SH-SY5Y (cell line): ENCODE measurements at regions not wholly inside any gene's neighbourhood (a gene's known extent, or its start where the extent isn't known, plus 50 kb on each side); places are given as distances from the start of the nearest gene placed in this dataset.

ENCODE experiments used
- GATA2 ChIP-seq: IDR thresholded peaks from 2 replicates; pipeline ENCODE4 v1.6.1; 2011; ENCODE audit warnings: mild to moderate bottlenecking, low read depth, low read length
- GATA3 ChIP-seq: IDR thresholded peaks from 2 replicates; pipeline ENCODE4 v1.6.1; 2011; ENCODE audit warnings: low read depth, mild to moderate bottlenecking, low read length, moderate library complexity

DNA sequence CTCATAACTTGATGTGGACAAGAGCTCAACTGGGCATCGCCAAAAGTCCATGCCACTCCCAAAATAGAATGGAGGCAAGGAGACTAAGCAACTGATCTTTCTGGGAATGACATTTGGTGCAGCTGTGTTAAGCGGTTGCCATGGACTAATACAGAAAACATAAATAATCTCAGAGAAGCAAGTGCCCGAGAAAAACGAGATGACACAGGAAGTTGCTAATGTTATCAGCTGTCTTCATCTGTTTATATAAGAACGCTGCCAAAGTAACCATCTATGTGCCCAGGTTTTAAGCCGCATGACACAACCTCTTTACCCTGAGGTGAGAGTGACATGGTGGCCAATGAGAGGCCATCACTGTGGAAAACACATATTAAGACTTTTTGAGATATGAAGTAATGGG lies 54.9 kb upstream of the SACS start:
- TF ChIP-seq GATA2 (peak; percentile 53; the same call in 1 of the 2 replicates), GATA3 (no peak)

- no peak for TF ChIP-seq GATA3
- TF ChIP-seq GATA2: no peak
Observed at GRCh38 chr13:23496255-23496654, 62.8 kb upstream of the SACS start.

DNA sequence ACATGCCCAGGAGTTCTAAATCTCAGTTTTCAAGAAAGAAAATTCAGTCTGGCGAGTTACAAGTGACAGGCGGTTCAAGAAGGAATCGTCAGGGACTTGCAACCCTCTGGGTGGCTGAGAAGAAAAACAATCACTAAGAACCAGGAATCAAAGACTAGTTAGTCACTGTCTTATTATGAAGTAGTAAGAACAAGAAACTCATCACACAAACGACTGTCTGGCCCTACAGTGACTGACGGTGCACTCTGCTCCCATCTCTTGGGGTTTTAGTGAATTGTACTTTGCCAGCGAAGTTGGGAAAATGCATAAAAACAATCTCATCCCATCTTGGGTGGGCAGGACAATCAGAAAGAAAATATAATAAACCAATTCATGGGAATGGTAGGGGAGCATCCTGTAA lies 63.7 kb upstream of the SACS start:
- TF ChIP-seq GATA3 (no peak), GATA2 (no peak)

GRCh38 chr13:23500849-23501248 lies 67.3 kb upstream of the SACS start:
- TF ChIP-seq GATA2: no peak
- TF ChIP-seq GATA3: no peak

GRCh38 chr13:23504180-23504579 lies 66.0 kb upstream of the TNFRSF19 start:
- peak; percentile 74 for TF ChIP-seq GATA2
- peak; percentile 65 for TF ChIP-seq GATA3

GRCh38 chr13:23505007-23505406 lies 65.2 kb upstream of the TNFRSF19 start:
- no peak for TF ChIP-seq GATA2
- no peak for TF ChIP-seq GATA3

GRCh38 chr13:23506071-23506806 lies 64.0 kb upstream of the TNFRSF19 start:
- TF ChIP-seq GATA3 (no peak), GATA2 (no peak)

DNA sequence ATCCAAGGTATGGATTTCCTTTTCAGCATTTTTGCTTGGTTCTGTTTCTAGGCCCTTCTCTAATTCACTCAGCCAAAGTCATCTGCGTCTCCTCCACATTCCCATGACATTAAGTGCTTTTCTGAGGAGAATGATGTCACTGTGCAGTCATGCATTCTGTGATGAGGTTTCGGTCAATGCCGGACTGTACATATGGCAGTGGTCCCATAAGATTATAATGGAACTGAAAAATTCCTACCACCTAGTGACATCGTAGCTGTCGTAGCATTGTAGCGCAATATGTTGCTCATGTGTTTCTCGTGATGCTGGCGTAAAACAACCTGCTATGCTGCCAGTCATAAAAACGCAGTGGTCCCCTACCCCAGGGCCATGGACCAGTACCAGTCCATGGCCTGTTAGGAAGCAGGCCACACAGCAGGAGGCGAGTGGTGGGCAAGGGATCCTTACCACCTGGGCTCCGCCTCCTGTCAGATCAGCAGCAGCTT lies 63.4 kb upstream of the TNFRSF19 start:
- TF ChIP-seq GATA3 (no peak), GATA2 (no peak)

DNA sequence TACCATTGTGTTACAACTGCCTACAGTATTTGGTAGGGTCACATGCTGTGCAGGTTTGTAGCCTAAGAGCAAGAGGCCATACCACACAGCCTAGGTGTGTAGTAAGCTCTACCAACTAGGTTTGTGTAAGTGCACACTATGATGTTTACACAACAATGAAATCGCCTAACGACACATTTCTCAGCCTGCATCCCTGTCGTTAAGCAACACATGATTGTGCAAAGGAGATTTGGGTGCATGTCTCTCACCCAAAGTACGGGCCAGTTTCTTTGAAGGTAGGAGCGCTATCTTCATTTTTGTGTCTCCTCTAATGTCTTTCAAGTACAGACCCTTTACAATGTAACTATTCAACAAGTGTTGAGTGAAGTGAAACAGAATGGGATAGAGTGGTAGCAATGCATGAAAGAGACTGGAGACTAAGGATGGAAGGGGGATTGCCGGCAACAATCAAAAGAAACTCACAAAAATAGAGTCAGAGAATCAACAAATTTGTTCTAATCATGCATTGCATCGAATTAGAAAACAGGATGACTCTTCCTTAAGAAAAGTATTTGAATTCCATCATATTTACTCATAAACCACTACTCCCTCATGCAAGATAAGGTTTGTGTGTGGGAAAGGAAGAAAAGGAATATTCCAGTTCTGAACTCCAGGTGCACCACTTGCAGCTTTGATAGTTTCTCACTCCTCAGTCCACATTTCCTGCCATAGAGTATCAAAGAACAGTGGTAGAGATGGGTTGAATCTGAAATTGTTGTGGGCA lies 60.2 kb upstream of the TNFRSF19 start:
- TF ChIP-seq GATA2 (no peak), GATA3 (no peak)

GRCh38 chr13:23510544-23510916 lies 59.7 kb upstream of the TNFRSF19 start:
- no peak for TF ChIP-seq GATA3
- no peak for TF ChIP-seq GATA2

DNA sequence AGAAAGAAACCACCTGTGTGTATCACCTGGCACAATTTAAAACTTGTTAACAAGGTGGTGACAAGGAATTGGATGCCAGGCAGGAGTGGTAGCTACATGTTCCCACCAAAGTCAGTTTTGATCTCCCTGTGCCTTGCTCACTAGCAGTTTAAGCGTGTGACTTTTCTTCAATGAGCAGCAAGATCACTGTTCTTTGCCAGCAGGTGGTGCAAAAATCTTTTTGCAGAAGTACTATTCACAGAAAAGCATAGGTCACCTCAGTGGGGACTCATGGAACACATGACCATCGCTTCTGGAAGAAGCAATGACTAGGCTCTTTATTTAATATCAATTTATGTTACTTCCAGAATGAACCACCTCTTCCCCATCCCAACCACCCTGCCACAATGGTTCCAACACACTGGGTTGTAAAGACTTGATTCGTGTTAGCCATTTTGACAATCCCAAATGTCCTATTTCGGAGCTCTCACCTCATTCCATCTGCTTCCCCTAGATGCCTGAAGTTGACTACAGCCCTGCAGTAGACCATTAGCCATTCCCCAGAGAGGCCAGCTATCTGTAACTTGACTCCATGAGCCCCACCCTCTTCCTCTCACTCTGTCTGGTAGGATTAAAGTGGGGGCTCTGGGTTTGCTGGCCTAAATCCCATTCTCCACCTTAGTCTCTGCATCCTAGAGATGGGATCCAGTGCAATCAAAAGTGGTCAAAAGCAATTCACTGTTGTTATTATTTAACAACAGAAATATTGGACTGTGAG lies 59.1 kb upstream of the TNFRSF19 start:
- no peak for TF ChIP-seq GATA2
- TF ChIP-seq GATA3: no peak

DNA sequence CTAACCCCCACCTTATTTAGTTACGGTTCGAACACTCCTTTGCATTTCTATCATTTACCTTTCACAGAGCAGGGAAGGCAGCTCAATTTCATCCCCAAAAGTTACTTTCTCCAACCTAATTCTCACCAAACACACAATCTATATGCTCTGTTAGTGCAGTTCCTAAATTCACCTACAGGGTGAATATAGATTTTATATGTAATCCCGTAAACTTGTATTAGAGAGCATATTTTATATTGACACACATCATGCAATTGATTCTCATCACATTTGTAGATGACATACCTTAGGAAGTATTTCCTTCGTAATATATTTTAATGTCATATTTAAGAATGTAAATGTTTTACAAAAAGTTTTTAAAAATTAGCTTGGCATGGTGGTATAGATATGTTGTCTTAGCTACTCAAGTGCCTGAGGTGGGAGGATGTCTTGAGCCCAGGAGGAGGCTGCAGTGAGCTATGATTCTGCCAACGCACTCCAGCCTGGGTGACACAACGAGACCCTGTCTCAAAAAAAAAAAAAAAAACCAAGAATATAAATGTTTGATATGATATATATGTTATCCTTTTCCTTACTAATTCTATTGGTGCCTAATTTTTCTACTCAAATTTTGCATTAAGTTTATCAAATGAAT lies 57.3 kb upstream of the TNFRSF19 start:
- TF ChIP-seq GATA2: no peak
- no peak for TF ChIP-seq GATA3

- TF ChIP-seq GATA3: no peak
- TF ChIP-seq GATA2: no peak
Observed at GRCh38 chr13:23513455-23513854, 56.8 kb upstream of the TNFRSF19 start.

DNA sequence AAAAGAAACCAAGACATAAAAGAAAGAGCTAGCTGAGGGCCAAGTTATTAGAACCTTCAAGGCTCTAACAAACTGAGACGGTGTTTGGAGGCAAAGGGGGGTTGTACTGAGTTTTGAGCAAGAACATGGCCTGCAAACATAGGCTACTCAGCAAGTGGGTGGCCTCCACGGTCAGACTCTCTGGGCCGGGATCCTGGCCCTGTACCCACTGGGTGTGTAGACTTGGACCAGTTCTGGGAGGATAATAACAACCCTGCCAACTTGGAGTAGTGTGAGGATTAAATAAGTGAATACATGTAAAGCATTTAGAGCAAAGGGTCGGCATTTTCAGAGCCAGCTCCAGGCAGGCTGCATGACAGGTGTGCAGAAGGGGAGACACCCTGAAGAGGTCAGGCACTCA lies 56.1 kb upstream of the TNFRSF19 start:
- TF ChIP-seq GATA2 (no peak), GATA3 (no peak)
